Thoracic aorta (tissue), 2 donors: ENCODE measurements at regions not wholly inside any gene's neighbourhood (a gene's known extent, or its start where the extent isn't known, plus 50 kb on each side); places are given as distances from the start of the nearest gene placed in this dataset.

Experiments used
- ATAC-seq: fragments of 150-250 bp; one replicate; pipeline ENCODE4 v1.8.0; 2017; ENCODE audit warnings: low read depth; ENCODE audit not compliant: insufficient number of reproducible peaks, low FRiP score
- DNase-seq: peaks from one replicate; pipeline ENCODE4 v3.0.0-alpha.2; 2020; ENCODE audit warnings: low spot score
- H3K27ac ChIP-seq, 2 donors: fragments of 200-600 bp; sonication (generic); 1 replicate in 1 of 2; 2 replicates in 1 of 2; pipeline ENCODE4 v1.5.1; 2016; ENCODE audit warnings: mild to moderate bottlenecking in 2 of 2, moderate library complexity in 2 of 2
- H3K27me3 ChIP-seq: fragments of 200-600 bp; sonication (generic); replicated peaks from 2 replicates; pipeline ENCODE4 v1.6.0; 2016; ENCODE audit warnings: mild to moderate bottlenecking; ENCODE audit not compliant: insufficient read depth
- H3K36me3 ChIP-seq: fragments of 200-600 bp; sonication (generic); one replicate; pipeline ENCODE4 v1.5.1; 2016
- H3K4me1 ChIP-seq, 2 donors: fragments of 200-600 bp; sonication (generic); 1 replicate in 1 of 2; 2 replicates in 1 of 2; pipeline versions ENCODE4 v1.5.1 to v1.6.0; 2016; ENCODE audit warnings: low read depth in 2 of 2, mild to moderate bottlenecking in 1 of 2; ENCODE audit not compliant: control insufficient read depth in 1 of 2
- H3K4me3 ChIP-seq: fragments of 200-600 bp; sonication (generic); 2 replicates; pipeline ENCODE4 v1.5.1; 2016; ENCODE audit warnings: mild to moderate bottlenecking
- H3K9me3 ChIP-seq: fragments of 200-600 bp; sonication (generic); 2 replicates; pipeline ENCODE4 v1.5.1; 2016
- TF ChIP-seq, protein P1 (sequence below): fragments of 200-600 bp; sonication (generic); IDR thresholded peaks from one replicate; pipeline ENCODE4 v1.5.1; 2019; ENCODE audit warnings: antibody characterized with exemption

GRCh38 chr1:221059506-221059905 lies 180.3 kb downstream of the HLX start:
- ATAC-seq = no peak
- TF ChIP-seq, protein P1, sequence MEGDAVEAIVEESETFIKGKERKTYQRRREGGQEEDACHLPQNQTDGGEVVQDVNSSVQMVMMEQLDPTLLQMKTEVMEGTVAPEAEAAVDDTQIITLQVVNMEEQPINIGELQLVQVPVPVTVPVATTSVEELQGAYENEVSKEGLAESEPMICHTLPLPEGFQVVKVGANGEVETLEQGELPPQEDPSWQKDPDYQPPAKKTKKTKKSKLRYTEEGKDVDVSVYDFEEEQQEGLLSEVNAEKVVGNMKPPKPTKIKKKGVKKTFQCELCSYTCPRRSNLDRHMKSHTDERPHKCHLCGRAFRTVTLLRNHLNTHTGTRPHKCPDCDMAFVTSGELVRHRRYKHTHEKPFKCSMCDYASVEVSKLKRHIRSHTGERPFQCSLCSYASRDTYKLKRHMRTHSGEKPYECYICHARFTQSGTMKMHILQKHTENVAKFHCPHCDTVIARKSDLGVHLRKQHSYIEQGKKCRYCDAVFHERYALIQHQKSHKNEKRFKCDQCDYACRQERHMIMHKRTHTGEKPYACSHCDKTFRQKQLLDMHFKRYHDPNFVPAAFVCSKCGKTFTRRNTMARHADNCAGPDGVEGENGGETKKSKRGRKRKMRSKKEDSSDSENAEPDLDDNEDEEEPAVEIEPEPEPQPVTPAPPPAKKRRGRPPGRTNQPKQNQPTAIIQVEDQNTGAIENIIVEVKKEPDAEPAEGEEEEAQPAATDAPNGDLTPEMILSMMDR = no peak

DNA sequence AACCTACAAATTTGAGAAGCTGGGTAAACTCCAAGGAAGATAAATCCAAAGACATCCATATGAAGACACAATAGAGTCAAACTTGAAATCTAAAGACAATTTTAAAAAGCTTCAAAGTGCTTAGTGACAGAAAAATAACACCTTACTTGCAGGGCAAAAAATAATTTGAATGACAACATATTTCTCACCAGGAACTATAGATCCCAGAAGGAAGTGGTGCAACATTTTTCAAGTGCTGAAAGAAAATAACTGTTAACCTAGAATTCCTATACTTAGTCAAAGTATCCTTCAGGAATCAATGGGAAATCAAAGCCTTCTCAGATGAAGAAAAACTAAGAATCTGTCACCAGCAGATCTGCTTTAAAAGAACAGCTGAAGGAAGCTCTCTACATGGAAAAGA lies 184.4 kb downstream of the HLX start:
- Histone ChIP-seq H3K4me3 (no peak overlapping the region), H3K36me3 (no peaks in the 10 kb centered on the region), H3K27ac (no peak overlapping the region), H3K27me3 (no peaks in the 10 kb centered on the region), H3K4me1 (peaks cover 0 to 9% of the 10 kb centered on the region in 2 donors), H3K9me3 (no peaks in the 10 kb centered on the region)
- ATAC-seq = no peak
- DNase-seq = no peak
- TF ChIP-seq, protein P1 = no peak

More at GRCh38 chr1:221059506-221059905, 180.3 kb downstream of the HLX start:
- H3K4me3 ChIP-seq = no peak overlapping the region
- no peaks in the 10 kb centered on the region for H3K9me3 ChIP-seq
- H3K4me1 ChIP-seq = no peaks in the 10 kb centered on the region
- no peaks in the 10 kb centered on the region for H3K36me3 ChIP-seq
- no peak for DNase-seq
- H3K27me3 ChIP-seq = no peaks in the 10 kb centered on the region
- no peak overlapping the region for H3K27ac ChIP-seq

DNA sequence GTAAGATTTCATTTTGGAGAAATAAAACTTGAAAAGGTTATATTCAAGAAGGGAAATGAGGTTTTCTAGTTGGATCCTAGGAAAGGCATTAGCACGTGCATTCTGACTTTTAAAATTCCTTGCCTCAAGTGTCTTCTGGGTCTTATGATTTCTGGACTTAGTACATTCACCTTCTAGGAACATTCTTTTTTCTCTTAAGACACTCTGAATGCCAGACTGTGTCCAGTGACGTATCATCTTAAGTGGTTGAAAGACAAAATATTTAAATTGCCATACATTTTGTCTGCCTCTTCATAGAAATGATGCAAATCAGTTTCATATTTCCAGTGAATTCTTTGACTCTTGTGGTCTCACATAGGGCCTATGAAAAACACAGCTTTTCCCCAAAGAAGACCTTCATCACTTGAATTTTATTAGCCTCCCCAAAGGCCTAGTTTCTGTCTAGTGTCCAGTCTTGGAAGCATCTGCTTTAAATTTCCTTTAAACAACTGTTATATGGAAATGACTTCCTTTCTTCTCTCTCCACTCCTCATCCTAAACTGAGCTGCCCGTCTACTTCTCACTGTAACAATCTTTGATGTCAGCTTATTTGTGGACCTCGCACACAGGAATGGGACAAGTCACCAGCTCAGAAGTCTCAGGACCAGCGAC lies 187.2 kb downstream of the HLX start:
- no peak overlapping the region for H3K27ac ChIP-seq
- H3K4me1 ChIP-seq = peaks cover 0 to 9% of the 10 kb centered on the region in 2 donors
- no peaks in the 10 kb centered on the region for H3K27me3 ChIP-seq
- TF ChIP-seq, protein P1 = no peak
- DNase-seq (no peak), ATAC-seq (no peak)
- no peaks in the 10 kb centered on the region for H3K9me3 ChIP-seq
- no peaks in the 10 kb centered on the region for H3K36me3 ChIP-seq
- H3K4me3 ChIP-seq = no peak overlapping the region

GRCh38 chr1:221067721-221068120 lies 188.5 kb downstream of the HLX start:
- H3K27me3 ChIP-seq = no peaks in the 10 kb centered on the region
- H3K4me3 ChIP-seq = no peak overlapping the region
- DNase-seq = no peak
- peaks cover 0 to 9% of the 10 kb centered on the region in 2 donors for H3K4me1 ChIP-seq
- TF ChIP-seq, protein P1 = no peak
- H3K9me3 ChIP-seq = no peaks in the 10 kb centered on the region
- ATAC-seq = no peak
- H3K36me3 ChIP-seq = no peaks in the 10 kb centered on the region
- H3K27ac ChIP-seq = no peak overlapping the region

- H3K4me1 ChIP-seq = peaks cover 0 to 9% of the 10 kb centered on the region in 2 donors
- H3K27me3 ChIP-seq = no peaks in the 10 kb centered on the region
- DNase-seq = no peak
- H3K27ac ChIP-seq = no peak overlapping the region
- H3K4me3 ChIP-seq = no peak overlapping the region
- H3K9me3 ChIP-seq = no peaks in the 10 kb centered on the region
- no peaks in the 10 kb centered on the region for H3K36me3 ChIP-seq
- TF ChIP-seq, protein P1 = no peak
- ATAC-seq = no peak
Measured at GRCh38 chr1:221069178-221069903, 190.1 kb downstream of the HLX start.
